Cardiac septum (tissue), 1 donor: ENCODE measurements at regions not wholly inside any gene's neighbourhood (a gene's known extent, or its start where the extent isn't known, plus 50 kb on each side); places are given as distances from the start of the nearest gene placed in this dataset.

Source experiments
- DNase-seq: peaks from one replicate; pipeline ENCODE4 v3.0.0-alpha.2; 2020; ENCODE audit warnings: low spot score
- intact Hi-C: fragments of 100-400 bp; cut with DNase I; formaldehyde crosslinking; loops from one replicate; pipeline ENCODE4 v1.14.0; 2022
- donor health status: DM: no; HTN: no; CAD: no.

- no peak for DNase-seq
- intact Hi-C loops: no loop called here
These were observed 396.4 kb downstream of the TMEM232 start for GRCh38 chr5:110329955-110330525.

DNA sequence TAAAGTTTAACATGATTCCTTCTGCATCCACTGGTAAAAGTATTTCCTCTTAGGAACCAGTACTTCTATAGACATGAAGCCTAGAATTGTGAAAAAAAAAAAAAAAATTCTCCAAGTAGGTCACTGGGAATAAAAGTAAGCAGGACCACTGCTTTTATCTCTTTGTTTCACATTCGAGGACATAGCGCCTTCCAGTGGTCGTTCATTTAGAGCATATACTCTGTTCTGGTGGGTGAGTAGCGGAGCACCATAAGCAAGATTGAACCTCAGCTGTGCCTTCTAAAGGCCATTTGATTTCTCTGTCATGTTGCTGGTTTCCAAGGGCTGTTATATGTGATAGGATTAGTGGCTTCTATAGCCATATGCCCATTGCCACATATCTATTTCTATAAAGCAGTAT, 393.1 kb downstream of the TMEM232 start:
- intact Hi-C loops: no loop called here
- DNase-seq: no peak

DNA sequence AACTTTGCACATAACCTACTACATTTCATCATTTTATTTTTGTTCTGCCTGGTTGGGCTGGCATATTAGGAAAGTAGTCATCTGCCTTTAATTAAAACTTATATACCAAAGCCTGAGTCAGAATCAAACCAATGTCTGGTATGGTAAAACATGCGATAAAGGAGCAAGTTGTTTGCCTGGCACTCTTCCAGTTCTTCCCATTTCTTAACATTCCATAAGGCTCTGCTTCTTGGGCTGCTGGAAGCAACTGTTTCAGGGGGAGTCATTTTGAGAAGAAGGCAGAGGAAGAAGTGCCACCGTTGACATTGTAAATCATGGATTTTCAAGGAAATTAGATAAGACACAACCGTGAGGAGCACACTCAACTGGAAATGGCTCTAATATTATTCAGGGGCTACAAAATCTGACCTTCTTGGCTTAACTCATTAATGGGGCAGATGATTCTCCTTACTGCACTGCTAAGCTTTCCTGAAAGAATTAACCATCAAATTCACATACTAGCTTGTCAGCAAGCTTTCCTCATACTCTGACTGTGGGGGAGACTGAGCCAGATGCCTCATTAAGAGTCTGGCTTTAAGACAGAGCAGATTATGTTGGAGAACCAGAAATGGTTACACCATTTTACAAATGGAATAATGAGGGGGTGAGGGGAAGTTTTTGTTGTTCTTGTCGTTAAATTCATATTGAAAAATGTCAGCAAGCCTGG, 391.0 kb downstream of the TMEM232 start:
- no peak for DNase-seq
- intact Hi-C loops: no loop called here

- no peak for DNase-seq
These were observed 388.0 kb downstream of the TMEM232 start for GRCh38 chr5:110338341-110339083.

DNA sequence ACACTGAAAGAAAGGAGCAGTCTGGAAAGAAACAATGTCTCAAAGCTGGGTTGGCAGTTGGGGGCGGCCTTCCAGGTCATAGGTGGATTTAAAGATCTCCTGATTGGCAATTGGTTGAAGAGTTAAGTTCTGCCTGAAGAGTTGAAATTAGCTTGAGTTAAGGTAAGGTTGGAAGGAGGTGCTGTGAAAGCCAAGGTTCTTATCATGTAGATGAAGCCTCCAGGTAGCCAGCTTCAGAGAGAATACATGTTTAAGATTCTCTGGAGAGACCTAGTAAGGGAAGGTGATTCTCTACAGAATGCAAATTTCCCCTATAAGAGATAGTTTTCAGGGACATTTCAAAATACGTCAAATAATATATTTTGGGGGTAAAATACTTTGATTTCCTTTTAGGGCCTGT, 387.1 kb downstream of the TMEM232 start:
- intact Hi-C loops: no loop called here
- DNase-seq: no peak

More at GRCh38 chr5:110338341-110339083, 388.0 kb downstream of the TMEM232 start:
- intact Hi-C loops: no loop called here

DNA sequence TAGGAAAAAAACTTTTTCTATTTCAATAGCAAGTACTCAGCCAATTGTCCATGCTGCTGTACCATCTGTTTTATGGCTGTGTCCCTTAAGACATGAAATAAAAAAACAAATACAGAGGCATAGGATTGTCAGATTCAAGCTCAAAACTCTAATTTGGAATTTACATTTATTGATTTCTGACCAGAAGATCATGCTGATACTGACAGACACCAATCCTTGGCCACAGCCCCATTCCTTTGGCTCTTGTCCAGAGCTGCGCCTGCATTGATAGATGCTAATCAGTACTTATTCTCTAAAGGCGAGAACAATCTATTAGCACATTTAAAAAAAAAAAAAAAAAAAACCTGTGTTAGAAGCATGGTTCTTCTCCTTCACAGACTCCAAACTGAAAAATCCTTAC, 384.6 kb downstream of the TMEM232 start:
- intact Hi-C loops: no loop called here
- DNase-seq: no peak

GRCh38 chr5:110342683-110343082, 383.8 kb downstream of the TMEM232 start:
- intact Hi-C loops: no loop called here
- DNase-seq: no peak

DNA sequence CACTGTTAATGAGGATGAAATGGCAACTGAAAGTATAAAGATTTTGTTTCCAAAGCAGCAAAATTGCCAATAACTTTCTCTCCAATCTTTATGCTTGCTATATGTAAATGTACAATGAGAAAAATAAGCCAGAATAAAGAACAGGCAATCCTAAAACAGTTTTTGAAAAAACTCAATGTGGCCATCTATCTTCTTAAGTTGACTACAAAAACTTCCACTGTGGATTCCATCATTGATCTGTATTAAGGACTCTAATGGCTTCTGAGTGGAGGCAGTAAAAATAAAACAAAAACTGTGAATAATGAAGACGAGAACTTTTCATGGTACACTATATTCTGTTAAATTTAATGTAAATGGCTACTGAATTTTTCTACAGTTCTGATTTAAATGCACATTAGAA, 382.9 kb downstream of the TMEM232 start:
- no peak for DNase-seq
- intact Hi-C loops: no loop called here

- no peak for DNase-seq
These were observed 380.8 kb downstream of the TMEM232 start for GRCh38 chr5:110345623-110346022.

GRCh38 chr5:110346893-110347358, 379.5 kb downstream of the TMEM232 start:
- intact Hi-C loops: no loop called here
- DNase-seq: no peak

More at GRCh38 chr5:110345623-110346022, 380.8 kb downstream of the TMEM232 start:
- intact Hi-C loops: no loop called here

- no peak for DNase-seq
- intact Hi-C loops: no loop called here
These were observed 378.7 kb downstream of the TMEM232 start for GRCh38 chr5:110347781-110348180.

DNA sequence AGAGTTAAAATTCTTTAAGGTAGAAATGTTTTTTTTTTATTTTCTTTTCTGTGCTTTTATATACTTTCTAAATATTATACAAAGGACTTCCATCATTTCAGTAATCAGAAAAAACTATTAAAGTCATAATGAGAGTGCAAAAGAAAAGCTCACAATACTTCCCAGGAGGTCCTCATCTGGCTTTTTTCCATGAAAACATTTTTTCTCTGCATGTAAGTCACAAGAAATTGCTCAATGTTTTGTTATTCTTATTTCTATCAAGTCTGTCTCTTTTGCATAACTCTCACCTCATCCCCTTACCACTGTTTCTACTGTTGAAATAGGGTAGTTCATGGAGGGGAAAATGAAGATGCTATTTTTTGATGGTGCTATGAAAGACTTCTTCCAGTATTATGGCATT, 375.0 kb downstream of the TMEM232 start:
- intact Hi-C loops: no loop called here
- DNase-seq: no peak

GRCh38 chr5:110354311-110354710, 372.2 kb downstream of the TMEM232 start:
- intact Hi-C loops: no loop called here
- no peak for DNase-seq

DNA sequence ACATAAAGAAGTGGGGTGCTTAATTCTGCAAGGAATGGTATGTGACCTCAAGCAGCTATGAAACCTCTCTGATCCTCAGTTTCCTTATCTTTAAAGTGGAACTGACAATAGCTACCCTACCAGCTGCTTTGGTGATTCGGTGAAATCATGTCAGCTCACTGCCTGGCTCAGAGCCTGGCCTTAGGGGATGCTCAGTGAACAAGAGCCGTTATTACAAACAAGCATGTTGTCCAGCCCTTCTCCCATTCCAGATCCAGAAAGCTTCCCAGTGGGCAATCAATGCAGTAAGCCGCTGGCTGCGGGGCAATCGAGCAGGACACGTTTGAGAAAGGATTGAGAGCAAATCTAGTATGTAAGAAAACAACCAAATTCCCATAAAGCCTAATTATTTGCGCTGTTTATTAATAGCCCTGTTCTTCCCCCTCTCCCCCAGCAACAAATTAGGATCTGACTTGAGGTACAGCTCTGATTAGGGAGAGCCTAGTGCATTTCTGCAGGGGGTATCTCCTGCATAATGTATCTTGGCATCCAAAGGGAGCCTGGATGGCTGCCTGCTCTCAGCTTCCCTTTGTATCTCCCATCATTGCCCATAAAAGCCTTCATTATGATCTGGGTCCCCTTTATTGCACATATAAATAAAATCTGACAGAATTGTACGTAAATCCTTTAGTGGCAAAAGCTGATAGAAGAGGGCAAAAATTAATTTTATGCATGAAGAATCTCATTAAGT, 371.4 kb downstream of the TMEM232 start:
- intact Hi-C loops: no loop called here
- no peak for DNase-seq

GRCh38 chr5:110356677-110357076, 369.8 kb downstream of the TMEM232 start:
- no peak for DNase-seq
- intact Hi-C loops: no loop called here

DNA sequence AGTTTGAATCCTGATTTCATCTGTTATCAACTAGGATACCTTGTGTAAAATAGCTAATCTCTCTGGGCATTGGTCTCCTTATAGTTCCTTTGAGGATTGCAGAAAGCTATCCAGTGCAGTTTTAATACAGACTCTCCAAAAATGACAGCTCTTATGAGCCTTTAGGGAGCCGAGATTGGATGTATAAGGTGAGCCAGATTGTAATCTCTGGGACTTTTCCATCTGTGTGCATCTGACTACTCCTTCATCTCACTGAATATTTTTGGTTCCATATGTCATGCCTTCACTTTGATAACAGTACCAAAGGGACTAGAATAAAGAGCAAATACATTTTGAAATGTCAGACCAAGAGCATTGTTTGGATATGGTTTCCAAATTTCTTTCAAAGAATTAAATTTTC, 367.2 kb downstream of the TMEM232 start:
- intact Hi-C loops: no loop called here
- DNase-seq: no peak

DNA sequence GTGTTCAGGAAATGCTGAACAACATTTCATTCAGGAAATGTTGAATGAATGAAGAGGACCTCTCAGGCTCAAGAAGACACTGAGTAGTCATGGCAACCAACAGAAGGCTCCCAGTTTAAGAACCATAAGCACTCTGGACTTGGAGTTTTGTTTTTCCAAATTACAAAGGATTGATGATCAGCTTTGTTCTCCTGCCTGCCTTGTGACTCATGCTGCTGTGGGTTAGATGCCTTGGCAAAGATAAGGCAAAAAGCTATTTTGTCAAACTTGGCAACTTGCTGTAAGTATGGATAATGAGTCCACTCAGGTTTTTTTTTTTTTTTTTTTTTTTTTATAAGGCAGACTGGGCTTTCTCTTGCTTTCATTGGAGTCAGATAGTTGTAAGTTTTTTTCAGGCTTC, 365.0 kb downstream of the TMEM232 start:
- intact Hi-C loops: no loop called here
- no peak for DNase-seq

GRCh38 chr5:110362261-110362660, 364.2 kb downstream of the TMEM232 start:
- intact Hi-C loops: no loop called here
- no peak for DNase-seq

- intact Hi-C loops: no loop called here
- no peak for DNase-seq
These were observed 359.8 kb downstream of the TMEM232 start for GRCh38 chr5:110366716-110367115.
